ENCODE measurements at regions not wholly inside any gene's neighbourhood (a gene's known extent, or its start where the extent isn't known, plus 50 kb on each side); places are given as distances from the start of the nearest gene placed in this dataset.

DNA sequence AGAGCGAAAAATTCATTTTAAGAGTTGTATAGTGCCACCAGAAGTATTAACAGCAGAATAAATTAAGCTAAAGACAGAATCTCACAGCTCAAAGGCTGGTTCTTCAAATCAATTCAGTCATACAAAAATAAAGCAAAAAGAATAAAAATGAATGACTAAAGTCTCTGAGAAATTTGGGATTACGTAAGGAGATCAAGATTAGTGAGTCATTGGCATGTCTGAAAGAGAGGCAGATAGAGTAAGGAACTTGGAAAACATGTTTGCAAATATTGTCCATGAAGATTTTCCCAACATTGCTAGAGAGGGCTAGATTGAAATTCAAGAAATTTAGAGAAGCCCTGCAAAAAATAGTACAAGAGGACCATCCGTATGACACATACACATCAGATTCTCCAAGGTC is 1413.9 kb upstream of the ADGRB3 start:
- TF ChIP-seq, protein P1, sequence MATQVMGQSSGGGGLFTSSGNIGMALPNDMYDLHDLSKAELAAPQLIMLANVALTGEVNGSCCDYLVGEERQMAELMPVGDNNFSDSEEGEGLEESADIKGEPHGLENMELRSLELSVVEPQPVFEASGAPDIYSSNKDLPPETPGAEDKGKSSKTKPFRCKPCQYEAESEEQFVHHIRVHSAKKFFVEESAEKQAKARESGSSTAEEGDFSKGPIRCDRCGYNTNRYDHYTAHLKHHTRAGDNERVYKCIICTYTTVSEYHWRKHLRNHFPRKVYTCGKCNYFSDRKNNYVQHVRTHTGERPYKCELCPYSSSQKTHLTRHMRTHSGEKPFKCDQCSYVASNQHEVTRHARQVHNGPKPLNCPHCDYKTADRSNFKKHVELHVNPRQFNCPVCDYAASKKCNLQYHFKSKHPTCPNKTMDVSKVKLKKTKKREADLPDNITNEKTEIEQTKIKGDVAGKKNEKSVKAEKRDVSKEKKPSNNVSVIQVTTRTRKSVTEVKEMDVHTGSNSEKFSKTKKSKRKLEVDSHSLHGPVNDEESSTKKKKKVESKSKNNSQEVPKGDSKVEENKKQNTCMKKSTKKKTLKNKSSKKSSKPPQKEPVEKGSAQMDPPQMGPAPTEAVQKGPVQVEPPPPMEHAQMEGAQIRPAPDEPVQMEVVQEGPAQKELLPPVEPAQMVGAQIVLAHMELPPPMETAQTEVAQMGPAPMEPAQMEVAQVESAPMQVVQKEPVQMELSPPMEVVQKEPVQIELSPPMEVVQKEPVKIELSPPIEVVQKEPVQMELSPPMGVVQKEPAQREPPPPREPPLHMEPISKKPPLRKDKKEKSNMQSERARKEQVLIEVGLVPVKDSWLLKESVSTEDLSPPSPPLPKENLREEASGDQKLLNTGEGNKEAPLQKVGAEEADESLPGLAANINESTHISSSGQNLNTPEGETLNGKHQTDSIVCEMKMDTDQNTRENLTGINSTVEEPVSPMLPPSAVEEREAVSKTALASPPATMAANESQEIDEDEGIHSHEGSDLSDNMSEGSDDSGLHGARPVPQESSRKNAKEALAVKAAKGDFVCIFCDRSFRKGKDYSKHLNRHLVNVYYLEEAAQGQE (IDR thresholded peaks at IDR 0.05; ENCODE audit: insufficient read depth in 1 of 2, low read depth in 2 of 2, low read length in 2 of 2): no peak
- no peak for TF ChIP-seq POLR2AphosphoS5 (IDR thresholded peaks at IDR 0.05; ENCODE audit: low read depth, low read length)
